Kidney capillary endothelial cell (primary cell): ENCODE measurements at regions not wholly inside any gene's neighbourhood (a gene's known extent, or its start where the extent isn't known, plus 50 kb on each side); places are given as distances from the start of the nearest gene placed in this dataset.

Source experiments
- DNase-seq: peaks from one replicate; pipeline ENCODE4 v3.0.0-alpha.2; 2018; ENCODE audit warnings: low spot score

DNA sequence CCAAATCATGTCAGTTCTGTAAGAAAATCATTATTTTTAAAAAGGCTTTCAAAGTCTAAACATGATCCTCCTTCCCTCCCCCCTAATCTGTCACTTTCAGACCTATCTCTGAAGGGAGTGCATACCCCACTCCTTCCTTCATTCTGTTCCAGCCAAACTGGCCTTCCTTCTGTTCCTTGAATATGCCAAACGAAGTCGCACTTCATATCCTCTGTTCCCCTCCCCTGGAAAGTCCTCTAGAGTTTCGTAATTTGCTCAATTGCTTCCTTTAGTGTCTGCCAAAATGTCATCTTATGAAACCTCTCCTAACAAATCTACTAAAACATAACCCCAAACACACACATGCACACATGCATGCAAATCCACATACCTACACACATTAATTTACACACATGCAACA is 69.5 kb upstream of the TUSC7 start:
- DNase-seq: no peak

DNA sequence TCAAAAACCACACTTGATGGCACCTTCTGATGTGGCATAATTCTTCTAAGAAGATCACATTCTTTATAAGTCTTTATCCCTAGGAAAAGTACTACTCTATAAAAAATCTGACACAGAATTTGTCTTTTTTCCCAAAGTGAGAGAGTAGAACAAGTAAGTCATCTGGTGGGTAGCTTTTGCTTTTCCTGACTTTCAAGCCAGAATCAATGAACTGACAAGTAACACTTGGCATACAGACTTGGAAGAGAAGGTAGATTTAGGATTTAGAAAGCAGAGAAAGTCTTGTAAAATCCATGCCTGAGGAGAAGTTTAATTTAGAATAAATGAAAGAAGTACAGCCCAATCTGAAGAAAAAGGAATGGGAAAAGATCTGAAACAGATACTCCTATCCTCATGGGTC is 66.6 kb upstream of the TUSC7 start:
- DNase-seq: no peak

DNA sequence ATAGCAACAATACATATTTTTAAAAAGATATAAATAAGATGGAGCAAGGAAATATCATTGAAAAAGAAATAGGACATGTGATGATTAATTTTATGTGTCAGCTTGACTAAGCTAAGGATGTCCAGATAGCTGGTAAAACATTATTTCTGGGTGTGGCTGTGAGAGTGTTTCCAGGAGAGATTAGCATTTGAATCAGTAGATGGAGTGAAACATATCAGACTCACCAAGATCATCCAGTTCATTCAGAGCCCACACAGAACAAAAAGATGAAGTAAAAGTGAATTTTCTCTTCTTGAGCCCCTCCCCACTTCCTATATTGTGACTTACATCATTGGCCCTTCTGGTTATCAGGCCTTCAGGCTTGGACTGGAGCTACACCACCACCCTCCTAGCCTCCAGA is 61.6 kb upstream of the TUSC7 start:
- DNase-seq: no peak
